ENCODE measurements at regions not wholly inside any gene's neighbourhood (a gene's known extent, or its start where the extent isn't known, plus 50 kb on each side); places are given as distances from the start of the nearest gene placed in this dataset.

- WGBS, 2 donors: 92 to 93% methylated on average over 5 of the region's 5 CpGs
- DNase-seq (no peak), ATAC-seq (ENCODE audit: low FRiP score in 2 of 2) (no peak)
- no peak overlapping the region for H3K4me3 ChIP-seq
- no peak overlapping the region for H3K27ac ChIP-seq
- H3K9me3 ChIP-seq: no peaks in the 10 kb centered on the region
- no peaks in the 10 kb centered on the region for H3K4me1 ChIP-seq
- TF ChIP-seq POLR2A (IDR thresholded peaks at IDR 0.05) (no peak), EP300 (IDR thresholded peaks at IDR 0.05) (no peak), POLR2AphosphoS5 (IDR thresholded peaks at IDR 0.05) (no peak)
- TF ChIP-seq, protein P1, sequence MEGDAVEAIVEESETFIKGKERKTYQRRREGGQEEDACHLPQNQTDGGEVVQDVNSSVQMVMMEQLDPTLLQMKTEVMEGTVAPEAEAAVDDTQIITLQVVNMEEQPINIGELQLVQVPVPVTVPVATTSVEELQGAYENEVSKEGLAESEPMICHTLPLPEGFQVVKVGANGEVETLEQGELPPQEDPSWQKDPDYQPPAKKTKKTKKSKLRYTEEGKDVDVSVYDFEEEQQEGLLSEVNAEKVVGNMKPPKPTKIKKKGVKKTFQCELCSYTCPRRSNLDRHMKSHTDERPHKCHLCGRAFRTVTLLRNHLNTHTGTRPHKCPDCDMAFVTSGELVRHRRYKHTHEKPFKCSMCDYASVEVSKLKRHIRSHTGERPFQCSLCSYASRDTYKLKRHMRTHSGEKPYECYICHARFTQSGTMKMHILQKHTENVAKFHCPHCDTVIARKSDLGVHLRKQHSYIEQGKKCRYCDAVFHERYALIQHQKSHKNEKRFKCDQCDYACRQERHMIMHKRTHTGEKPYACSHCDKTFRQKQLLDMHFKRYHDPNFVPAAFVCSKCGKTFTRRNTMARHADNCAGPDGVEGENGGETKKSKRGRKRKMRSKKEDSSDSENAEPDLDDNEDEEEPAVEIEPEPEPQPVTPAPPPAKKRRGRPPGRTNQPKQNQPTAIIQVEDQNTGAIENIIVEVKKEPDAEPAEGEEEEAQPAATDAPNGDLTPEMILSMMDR (IDR thresholded peaks at IDR 0.05): no peak
- no peaks in the 10 kb centered on the region for H3K36me3 ChIP-seq
- H3K27me3 ChIP-seq: no peaks in the 10 kb centered on the region
These were observed 184.5 kb upstream of the E2F7 start for GRCh38 chr12:77249892-77250291.

GRCh38 chr12:77248036-77248435 is 182.7 kb upstream of the E2F7 start:
- WGBS, 2 donors: 89 to 92% methylated on average over 2 of the region's 2 CpGs
- Histone ChIP-seq H3K27me3 (no peaks in the 10 kb centered on the region), H3K4me1 (no peaks in the 10 kb centered on the region), H3K36me3 (no peaks in the 10 kb centered on the region), H3K9me3 (no peaks in the 10 kb centered on the region), H3K27ac (no peak overlapping the region), H3K4me3 (no peak overlapping the region)
- DNase-seq (no peak), ATAC-seq (ENCODE audit: low FRiP score in 2 of 2) (no peak)
- TF ChIP-seq POLR2AphosphoS5 (IDR thresholded peaks at IDR 0.05) (no peak), POLR2A (IDR thresholded peaks at IDR 0.05) (no peak), EP300 (IDR thresholded peaks at IDR 0.05) (no peak)
- TF ChIP-seq, protein P1 (IDR thresholded peaks at IDR 0.05): no peak

- no peaks in the 10 kb centered on the region for H3K27me3 ChIP-seq
- no peaks in the 10 kb centered on the region for H3K4me1 ChIP-seq
- DNase-seq (no peak), ATAC-seq (ENCODE audit: low FRiP score in 2 of 2) (peak in 1 of 2 donors; percentile 36)
- no peaks in the 10 kb centered on the region for H3K36me3 ChIP-seq
- TF ChIP-seq, protein P1 (IDR thresholded peaks at IDR 0.05): no peak
- TF ChIP-seq POLR2AphosphoS5 (IDR thresholded peaks at IDR 0.05) (no peak), EP300 (IDR thresholded peaks at IDR 0.05) (no peak), POLR2A (IDR thresholded peaks at IDR 0.05) (no peak)
- WGBS, 2 donors: 71 to 72% methylated on average over 3 of the region's 3 CpGs
- H3K27ac ChIP-seq: no peak overlapping the region
- no peak overlapping the region for H3K4me3 ChIP-seq
- no peaks in the 10 kb centered on the region for H3K9me3 ChIP-seq
These were observed 182.2 kb upstream of the E2F7 start for GRCh38 chr12:77247542-77247941.

DNA sequence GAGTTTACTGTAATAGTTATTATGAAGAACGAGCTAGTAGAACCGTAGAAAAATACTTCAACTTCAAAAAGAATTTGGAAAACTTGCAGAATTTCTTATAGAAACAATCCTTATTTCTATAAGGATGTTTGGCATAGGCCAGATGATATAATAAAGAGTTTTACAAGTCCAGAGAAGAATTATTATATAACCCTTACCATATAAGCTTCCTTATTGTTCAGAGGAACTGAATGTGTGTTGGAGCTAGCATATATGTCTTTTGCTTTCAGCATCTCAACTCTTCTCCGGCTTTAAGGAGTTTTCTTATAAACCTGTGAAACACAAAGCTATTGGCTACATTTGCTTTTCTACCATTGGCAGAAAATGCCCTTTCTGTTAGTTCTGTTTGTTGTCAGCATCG is 178.0 kb upstream of the E2F7 start:
- TF ChIP-seq POLR2AphosphoS5 (IDR thresholded peaks at IDR 0.05) (no peak), EP300 (IDR thresholded peaks at IDR 0.05) (no peak), POLR2A (IDR thresholded peaks at IDR 0.05) (no peak)
- TF ChIP-seq, protein P1 (IDR thresholded peaks at IDR 0.05): no peak
- no peaks in the 10 kb centered on the region for H3K9me3 ChIP-seq
- ATAC-seq (ENCODE audit: low FRiP score in 2 of 2) (no peak), DNase-seq (no peak)
- no peaks in the 10 kb centered on the region for H3K27me3 ChIP-seq
- peaks cover 0 to 3% (median 0%) of the 10 kb centered on the region in 4 donors for H3K4me1 ChIP-seq
- no peak overlapping the region for H3K27ac ChIP-seq
- H3K36me3 ChIP-seq: no peaks in the 10 kb centered on the region
- no peak overlapping the region for H3K4me3 ChIP-seq
- 63 to 67% methylated on average over 4 of the region's 4 CpGs for WGBS, 2 donors

- Histone ChIP-seq H3K9me3 (no peaks in the 10 kb centered on the region), H3K36me3 (no peaks in the 10 kb centered on the region), H3K4me3 (no peak overlapping the region), H3K27ac (no peak overlapping the region), H3K4me1 (peaks cover 0 to 8% (median 0%) of the 10 kb centered on the region in 4 donors), H3K27me3 (no peaks in the 10 kb centered on the region)
- TF ChIP-seq POLR2A (IDR thresholded peaks at IDR 0.05): no peak
- TF ChIP-seq EP300 (IDR thresholded peaks at IDR 0.05): no peak
- no peak for TF ChIP-seq POLR2AphosphoS5 (IDR thresholded peaks at IDR 0.05)
- TF ChIP-seq, protein P1 (IDR thresholded peaks at IDR 0.05): no peak
- DNase-seq (no peak), ATAC-seq (ENCODE audit: low FRiP score in 2 of 2) (no peak)
- WGBS, 2 donors: 100% methylated on average over 1 of the region's 1 CpG
These were observed 174.2 kb upstream of the E2F7 start for GRCh38 chr12:77239617-77240016.
